ENCODE measurements at regions not wholly inside any gene's neighbourhood (a gene's known extent, or its start where the extent isn't known, plus 50 kb on each side); places are given as distances from the start of the nearest gene placed in this dataset.
A peak's percentile ranks its signal among the peaks of the same experiment; 100 is the strongest.

GRCh38 chr6:137798261-137798660 lies 68.8 kb upstream of the TNFAIP3 start:
- Histone ChIP-seq H3K27me3 (ENCODE audit: control insufficient read depth, insufficient read depth, low read length) (no peaks in the 10 kb centered on the region), H3K36me3 (ENCODE audit: control insufficient read depth, insufficient read depth, low read length) (no peaks in the 10 kb centered on the region), H3K79me2 (no peaks in the 10 kb centered on the region), H3K4me3 (ENCODE audit: low read depth, low read length) (no peak overlapping the region), H3K4me1 (peaks cover 7% of the 10 kb centered on the region), H3K27ac (no peak overlapping the region), H3K9me3 (ENCODE audit: control insufficient read depth, low read length) (no peaks in the 10 kb centered on the region), H2AFZ (no peak overlapping the region), H3K4me2 (ENCODE audit: low read length) (no peak overlapping the region), H3K9ac (no peak overlapping the region)
- TF ChIP-seq CTCF (IDR thresholded peaks at IDR 0.05) = no peak

- no peak for TF ChIP-seq CTCF (IDR thresholded peaks at IDR 0.05)
- no peaks in the 10 kb centered on the region for H3K27me3 ChIP-seq (ENCODE audit: control insufficient read depth, insufficient read depth, low read length)
- H3K36me3 ChIP-seq (ENCODE audit: control insufficient read depth, insufficient read depth, low read length) = no peaks in the 10 kb centered on the region
- no peaks in the 10 kb centered on the region for H3K79me2 ChIP-seq
- no peak overlapping the region for H3K4me3 ChIP-seq (ENCODE audit: low read depth, low read length)
- H3K9ac ChIP-seq = no peak overlapping the region
- no peak overlapping the region for H2AFZ ChIP-seq
- peaks cover 7% of the 10 kb centered on the region for H3K4me1 ChIP-seq
- no peak overlapping the region for H3K4me2 ChIP-seq (ENCODE audit: low read length)
- H3K9me3 ChIP-seq (ENCODE audit: control insufficient read depth, low read length) = no peaks in the 10 kb centered on the region
- H3K27ac ChIP-seq = no peak overlapping the region
These were observed 68.2 kb upstream of the TNFAIP3 start for GRCh38 chr6:137798846-137799245.

- H3K9ac ChIP-seq = no peak overlapping the region
These were observed 67.0 kb upstream of the TNFAIP3 start for GRCh38 chr6:137799950-137800568.

GRCh38 chr6:137800762-137801161 lies 66.3 kb upstream of the TNFAIP3 start:
- no peak overlapping the region for H3K4me3 ChIP-seq (ENCODE audit: low read depth, low read length)
- H3K4me1 ChIP-seq = no peaks in the 10 kb centered on the region
- no peaks in the 10 kb centered on the region for H3K79me2 ChIP-seq
- no peaks in the 10 kb centered on the region for H3K27me3 ChIP-seq (ENCODE audit: control insufficient read depth, insufficient read depth, low read length)
- no peak overlapping the region for H3K27ac ChIP-seq
- no peaks in the 10 kb centered on the region for H3K36me3 ChIP-seq (ENCODE audit: control insufficient read depth, insufficient read depth, low read length)
- H3K9ac ChIP-seq = no peak overlapping the region
- no peak overlapping the region for H3K4me2 ChIP-seq (ENCODE audit: low read length)
- TF ChIP-seq CTCF (IDR thresholded peaks at IDR 0.05) = no peak
- H3K9me3 ChIP-seq (ENCODE audit: control insufficient read depth, low read length) = no peaks in the 10 kb centered on the region
- H2AFZ ChIP-seq = no peak overlapping the region

More at GRCh38 chr6:137799950-137800568, 67.0 kb upstream of the TNFAIP3 start:
- Histone ChIP-seq H3K4me2 (ENCODE audit: low read length) (no peak overlapping the region), H3K4me3 (ENCODE audit: low read depth, low read length) (no peak overlapping the region), H3K4me1 (no peaks in the 10 kb centered on the region), H2AFZ (no peak overlapping the region), H3K79me2 (no peaks in the 10 kb centered on the region), H3K27me3 (ENCODE audit: control insufficient read depth, insufficient read depth, low read length) (no peaks in the 10 kb centered on the region), H3K27ac (no peak overlapping the region), H3K9me3 (ENCODE audit: control insufficient read depth, low read length) (no peaks in the 10 kb centered on the region), H3K36me3 (ENCODE audit: control insufficient read depth, insufficient read depth, low read length) (no peaks in the 10 kb centered on the region)
- peak; percentile 58 for TF ChIP-seq CTCF (IDR thresholded peaks at IDR 0.05)
